ENCODE measurements at regions not wholly inside any gene's neighbourhood (a gene's known extent, or its start where the extent isn't known, plus 50 kb on each side); places are given as distances from the start of the nearest gene placed in this dataset.

DNA sequence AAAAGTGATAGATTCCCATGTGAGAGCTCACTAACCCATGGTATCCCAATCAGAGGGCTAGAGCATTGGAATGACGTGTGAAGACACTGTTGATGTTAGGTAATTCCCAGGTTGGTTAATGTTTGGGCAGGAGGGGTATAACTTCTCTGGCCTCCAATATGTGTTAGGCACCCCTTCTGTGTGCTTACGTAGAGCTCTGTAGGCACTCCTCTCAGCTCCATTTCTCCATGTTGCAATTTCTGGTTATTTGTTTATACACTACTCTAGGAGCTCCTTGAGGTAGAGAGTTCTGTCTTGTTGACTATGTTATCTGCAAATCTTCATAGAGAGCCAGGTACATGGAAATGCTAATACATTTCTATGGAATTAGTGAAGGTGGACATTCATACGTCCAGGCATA, 153.5 kb downstream of the RPIA start:
- DNase-seq (ENCODE audit: low read depth, low spot score): no peak
- H3K9me3 ChIP-seq (ENCODE audit: control insufficient read depth, insufficient read depth, low read length): no peaks in the 10 kb centered on the region
- no peaks in the 10 kb centered on the region for H3K4me1 ChIP-seq (ENCODE audit: control insufficient read depth, insufficient read depth, low read length)
- WGBS (ENCODE audit: insufficient coverage, insufficient read length): no CpG with 5 or more reads among the region's 3 CpGs
- H3K4me3 ChIP-seq (ENCODE audit: low read length): no peak overlapping the region
- no peaks in the 10 kb centered on the region for H3K27me3 ChIP-seq (ENCODE audit: control insufficient read depth, insufficient read depth, low read length)
- no peak overlapping the region for H3K27ac ChIP-seq (ENCODE audit: low read length)
- no peaks in the 10 kb centered on the region for H3K36me3 ChIP-seq (ENCODE audit: control insufficient read depth, insufficient read depth, low read length)

- H3K27me3 ChIP-seq (ENCODE audit: control insufficient read depth, insufficient read depth, low read length): no peaks in the 10 kb centered on the region
- no peaks in the 10 kb centered on the region for H3K4me1 ChIP-seq (ENCODE audit: control insufficient read depth, insufficient read depth, low read length)
Observed at GRCh38 chr2:88845772-88846661, 154.5 kb downstream of the RPIA start.

GRCh38 chr2:88852753-88853402, 161.4 kb downstream of the RPIA start:
- no CpG with 5 or more reads among the region's 3 CpGs for WGBS (ENCODE audit: insufficient coverage, insufficient read length)
- H3K27ac ChIP-seq (ENCODE audit: low read length): no peak overlapping the region
- DNase-seq (ENCODE audit: low read depth, low spot score): no peak

More at GRCh38 chr2:88845772-88846661, 154.5 kb downstream of the RPIA start:
- no CpG with 5 or more reads among the region's 3 CpGs for WGBS (ENCODE audit: insufficient coverage, insufficient read length)
- H3K36me3 ChIP-seq (ENCODE audit: control insufficient read depth, insufficient read depth, low read length): no peaks in the 10 kb centered on the region
- H3K9me3 ChIP-seq (ENCODE audit: control insufficient read depth, insufficient read depth, low read length): no peaks in the 10 kb centered on the region
- no peak overlapping the region for H3K27ac ChIP-seq (ENCODE audit: low read length)
- no peak overlapping the region for H3K4me3 ChIP-seq (ENCODE audit: low read length)
- no peak for DNase-seq (ENCODE audit: low read depth, low spot score)

GRCh38 chr2:88853403-88853790, 161.9 kb downstream of the RPIA start:
- H3K9me3 ChIP-seq (ENCODE audit: control insufficient read depth, insufficient read depth, low read length): no peaks in the 10 kb centered on the region; the same call in 1 of the 2 replicates
- no peaks in the 10 kb centered on the region for H3K36me3 ChIP-seq (ENCODE audit: control insufficient read depth, insufficient read depth, low read length)
- H3K4me1 ChIP-seq (ENCODE audit: control insufficient read depth, insufficient read depth, low read length): no peaks in the 10 kb centered on the region
- no peaks in the 10 kb centered on the region for H3K27me3 ChIP-seq (ENCODE audit: control insufficient read depth, insufficient read depth, low read length)
- no peak for DNase-seq (ENCODE audit: low read depth, low spot score)
- no CpG with 5 or more reads among the region's 2 CpGs for WGBS (ENCODE audit: insufficient coverage, insufficient read length)
- H3K27ac ChIP-seq (ENCODE audit: low read length): no peak overlapping the region
- H3K4me3 ChIP-seq (ENCODE audit: low read length): no peak overlapping the region

More at GRCh38 chr2:88852753-88853402, 161.4 kb downstream of the RPIA start:
- H3K4me1 ChIP-seq (ENCODE audit: control insufficient read depth, insufficient read depth, low read length): no peaks in the 10 kb centered on the region
- no peaks in the 10 kb centered on the region; the same call in 1 of the 2 replicates for H3K9me3 ChIP-seq (ENCODE audit: control insufficient read depth, insufficient read depth, low read length)
- no peak overlapping the region for H3K4me3 ChIP-seq (ENCODE audit: low read length)
- no peaks in the 10 kb centered on the region for H3K27me3 ChIP-seq (ENCODE audit: control insufficient read depth, insufficient read depth, low read length)
- H3K36me3 ChIP-seq (ENCODE audit: control insufficient read depth, insufficient read depth, low read length): no peaks in the 10 kb centered on the region

- DNase-seq (ENCODE audit: low read depth, low spot score): no peak
- no peak overlapping the region for H3K27ac ChIP-seq (ENCODE audit: low read length)
- no peak overlapping the region for H3K4me3 ChIP-seq (ENCODE audit: low read length)
- H3K27me3 ChIP-seq (ENCODE audit: control insufficient read depth, insufficient read depth, low read length): no peaks in the 10 kb centered on the region
- H3K36me3 ChIP-seq (ENCODE audit: control insufficient read depth, insufficient read depth, low read length): no peaks in the 10 kb centered on the region
- no peaks in the 10 kb centered on the region for H3K4me1 ChIP-seq (ENCODE audit: control insufficient read depth, insufficient read depth, low read length)
- H3K9me3 ChIP-seq (ENCODE audit: control insufficient read depth, insufficient read depth, low read length): no peaks in the 10 kb centered on the region; the same call in 1 of the 2 replicates
- WGBS (ENCODE audit: insufficient coverage, insufficient read length): no CpG with 5 or more reads among the region's 2 CpGs
Observed at GRCh38 chr2:88854528-88854927, 163.1 kb downstream of the RPIA start.

- WGBS (ENCODE audit: insufficient coverage, insufficient read length): no CpG with 5 or more reads among the region's 3 CpGs
- Histone ChIP-seq H3K9me3 (ENCODE audit: control insufficient read depth, insufficient read depth, low read length) (no peaks in the 10 kb centered on the region; the same call in 1 of the 2 replicates), H3K4me1 (ENCODE audit: control insufficient read depth, insufficient read depth, low read length) (no peaks in the 10 kb centered on the region), H3K27me3 (ENCODE audit: control insufficient read depth, insufficient read depth, low read length) (no peaks in the 10 kb centered on the region), H3K27ac (ENCODE audit: low read length) (no peak overlapping the region), H3K36me3 (ENCODE audit: control insufficient read depth, insufficient read depth, low read length) (no peaks in the 10 kb centered on the region), H3K4me3 (ENCODE audit: low read length) (no peak overlapping the region)
- no peak for DNase-seq (ENCODE audit: low read depth, low spot score)
Observed at GRCh38 chr2:88855620-88856408, 164.3 kb downstream of the RPIA start.

DNA sequence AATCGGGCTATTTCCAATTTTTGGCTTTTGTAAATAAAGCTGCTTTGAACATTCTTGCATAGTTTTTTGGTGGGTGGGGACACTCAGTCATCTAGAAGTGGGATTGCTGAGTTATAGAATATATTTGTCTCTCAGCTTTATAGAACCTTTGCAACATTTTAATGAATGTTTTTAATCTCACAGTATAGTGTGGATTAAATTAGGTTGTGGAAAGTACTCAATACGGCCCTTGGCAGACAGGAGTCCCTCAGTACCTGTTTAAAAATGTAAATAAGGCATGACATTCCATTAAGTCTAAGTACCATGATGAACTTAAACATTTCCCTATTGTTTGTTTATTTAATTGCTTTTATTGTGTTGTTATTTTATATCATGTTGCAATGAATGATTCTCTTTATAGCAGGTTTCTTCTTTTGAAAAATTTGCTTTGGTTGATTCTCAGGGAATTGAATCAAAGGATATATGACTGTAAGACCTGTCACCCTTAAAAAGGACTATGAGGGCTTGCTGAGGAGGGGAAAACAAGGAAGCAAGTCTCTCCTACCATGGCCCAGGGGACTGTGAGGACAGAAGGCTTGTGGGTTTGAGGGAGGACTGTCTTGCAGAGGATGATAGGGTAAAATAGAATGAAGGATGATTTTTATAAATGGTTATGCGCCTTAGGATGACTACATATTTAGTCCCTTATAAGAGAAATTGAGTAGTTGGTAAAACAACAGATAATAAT, 165.1 kb downstream of the RPIA start:
- Histone ChIP-seq H3K36me3 (ENCODE audit: control insufficient read depth, insufficient read depth, low read length) (no peaks in the 10 kb centered on the region), H3K9me3 (ENCODE audit: control insufficient read depth, insufficient read depth, low read length) (no peaks in the 10 kb centered on the region; the same call in 1 of the 2 replicates), H3K4me3 (ENCODE audit: low read length) (no peak overlapping the region), H3K27ac (ENCODE audit: low read length) (no peak overlapping the region), H3K4me1 (ENCODE audit: control insufficient read depth, insufficient read depth, low read length) (no peaks in the 10 kb centered on the region), H3K27me3 (ENCODE audit: control insufficient read depth, insufficient read depth, low read length) (no peaks in the 10 kb centered on the region)
- WGBS (ENCODE audit: insufficient coverage, insufficient read length): 100% methylated on average over 1 of the region's 3 CpGs
- no peak for DNase-seq (ENCODE audit: low read depth, low spot score)

DNA sequence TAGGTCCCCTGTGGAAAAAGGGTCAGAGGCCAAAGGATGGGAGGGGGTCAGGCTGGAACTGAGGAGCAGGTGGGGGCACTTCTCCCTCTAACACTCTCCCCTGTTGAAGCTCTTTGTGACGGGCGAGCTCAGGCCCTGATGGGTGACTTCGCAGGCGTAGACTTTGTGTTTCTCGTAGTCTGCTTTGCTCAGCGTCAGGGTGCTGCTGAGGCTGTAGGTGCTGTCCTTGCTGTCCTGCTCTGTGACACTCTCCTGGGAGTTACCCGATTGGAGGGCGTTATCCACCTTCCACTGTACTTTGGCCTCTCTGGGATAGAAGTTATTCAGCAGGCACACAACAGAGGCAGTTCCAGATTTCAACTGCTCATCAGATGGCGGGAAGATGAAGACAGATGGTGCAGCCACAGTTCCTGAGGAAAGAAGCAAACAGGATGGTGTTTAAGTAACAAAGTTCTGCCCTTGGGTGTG, 165.8 kb downstream of the RPIA start:
- no peak overlapping the region for H3K4me3 ChIP-seq (ENCODE audit: low read length)
- H3K4me1 ChIP-seq (ENCODE audit: control insufficient read depth, insufficient read depth, low read length): no peaks in the 10 kb centered on the region
- no peaks in the 10 kb centered on the region; the same call in 1 of the 2 replicates for H3K9me3 ChIP-seq (ENCODE audit: control insufficient read depth, insufficient read depth, low read length)
- WGBS (ENCODE audit: insufficient coverage, insufficient read length): no CpG with 5 or more reads among the region's 9 CpGs
- H3K27ac ChIP-seq (ENCODE audit: low read length): no peak overlapping the region
- no peaks in the 10 kb centered on the region for H3K36me3 ChIP-seq (ENCODE audit: control insufficient read depth, insufficient read depth, low read length)
- H3K27me3 ChIP-seq (ENCODE audit: control insufficient read depth, insufficient read depth, low read length): no peaks in the 10 kb centered on the region
- no peak for DNase-seq (ENCODE audit: low read depth, low spot score)

- no CpG with 5 or more reads among the region's 7 CpGs for WGBS (ENCODE audit: insufficient coverage, insufficient read length)
- H3K27ac ChIP-seq (ENCODE audit: low read length): no peak overlapping the region
- H3K4me1 ChIP-seq (ENCODE audit: control insufficient read depth, insufficient read depth, low read length): no peaks in the 10 kb centered on the region
- peaks cover 1% of the 10 kb centered on the region; the same call in 1 of the 2 replicates for H3K9me3 ChIP-seq (ENCODE audit: control insufficient read depth, insufficient read depth, low read length)
- no peak overlapping the region for H3K4me3 ChIP-seq (ENCODE audit: low read length)
- H3K27me3 ChIP-seq (ENCODE audit: control insufficient read depth, insufficient read depth, low read length): no peaks in the 10 kb centered on the region
- H3K36me3 ChIP-seq (ENCODE audit: control insufficient read depth, insufficient read depth, low read length): no peaks in the 10 kb centered on the region
- no peak for DNase-seq (ENCODE audit: low read depth, low spot score)
Observed at GRCh38 chr2:88857951-88858411, 166.5 kb downstream of the RPIA start.

All from iPS DF 6.9 (cell line).